OCI-LY1 (cell line): ENCODE measurements at regions not wholly inside any gene's neighbourhood (a gene's known extent, or its start where the extent isn't known, plus 50 kb on each side); places are given as distances from the start of the nearest gene placed in this dataset.

Experiments used
- H2AFZ ChIP-seq: fragments of 200-600 bp; sonication (generic), shearing (Covaris generic); 2 replicates; pipeline ENCODE4 v1.6.0; 2014; ENCODE audit warnings: antibody characterized with exemption, mild to moderate bottlenecking, low read length
- H3F3A ChIP-seq: fragments of 200-600 bp; sonication (generic), shearing (Covaris generic); 2 replicates; pipeline ENCODE4 v1.6.0; 2014; ENCODE audit warnings: mild to moderate bottlenecking, antibody characterized with exemption, low read length, moderate library complexity; ENCODE audit not compliant: insufficient read depth
- H3K27ac ChIP-seq: fragments of 200-600 bp; sonication (generic); 2 replicates; pipeline ENCODE4 v1.5.1; 2014; ENCODE audit warnings: low read length, mixed run types, mild to moderate bottlenecking, low read depth; ENCODE audit not compliant: poor library complexity, severe bottlenecking
- H3K27me3 ChIP-seq: fragments of 200-600 bp; sonication (generic); 2 replicates; pipeline ENCODE4 v1.6.0; 2014; ENCODE audit warnings: antibody characterized with exemption, mild to moderate bottlenecking, low read length, moderate library complexity; ENCODE audit not compliant: insufficient read depth
- H3K36me3 ChIP-seq: fragments of 200-600 bp; sonication (generic); 2 replicates; pipeline ENCODE4 v1.6.1; 2014; ENCODE audit warnings: mild to moderate bottlenecking, antibody characterized with exemption, low read length, moderate library complexity, mixed read lengths; ENCODE audit not compliant: insufficient read depth
- H3K4me1 ChIP-seq: fragments of 200-600 bp; sonication (generic); 2 replicates; pipeline ENCODE4 v1.5.1; 2014; ENCODE audit warnings: mild to moderate bottlenecking, low read length, moderate library complexity; ENCODE audit not compliant: insufficient read depth, severe bottlenecking
- H3K4me2 ChIP-seq: fragments of 200-600 bp; sonication (generic), shearing (Covaris generic); 2 replicates; pipeline ENCODE4 v1.6.1; 2014; ENCODE audit warnings: low read length
- H3K4me3 ChIP-seq: fragments of 200-600 bp; sonication (generic); 2 replicates; pipeline ENCODE4 v1.5.1; 2014; ENCODE audit warnings: low read length, low read depth, mild to moderate bottlenecking, mixed read lengths; ENCODE audit not compliant: poor library complexity, severe bottlenecking
- H3K79me2 ChIP-seq: fragments of 200-600 bp; shearing (Covaris generic); 2 replicates; pipeline ENCODE4 v1.6.1; 2016; ENCODE audit warnings: mixed run types, low read length, mixed read lengths; ENCODE audit not compliant: insufficient read depth
- H3K9ac ChIP-seq: fragments of 200-600 bp; sonication (generic), shearing (Covaris generic); 2 replicates; pipeline ENCODE4 v1.6.1; 2014; ENCODE audit warnings: mild to moderate bottlenecking, low read length, mixed read lengths
- H3K9me2 ChIP-seq: fragments of 200-600 bp; sonication (generic), shearing (Covaris generic); 2 replicates; pipeline ENCODE4 v1.6.1; 2014; ENCODE audit warnings: low read depth, mild to moderate bottlenecking, low read length, mixed read lengths
- H3K9me3 ChIP-seq: fragments of 200-600 bp; shearing (Covaris generic); 2 replicates; pipeline ENCODE4 v1.6.1; 2014; ENCODE audit warnings: low read length, mixed read lengths
- H4K20me1 ChIP-seq: fragments of 200-600 bp; sonication (generic), shearing (Covaris generic); 2 replicates; pipeline ENCODE4 v1.6.0; 2016; ENCODE audit warnings: mild to moderate bottlenecking, low read length; ENCODE audit not compliant: insufficient read depth
- CTCF ChIP-seq: fragments of 200-600 bp; sonication (generic), shearing (Covaris generic); IDR thresholded peaks from 2 replicates; pipeline ENCODE4 v1.5.1; 2017; ENCODE audit warnings: mild to moderate bottlenecking, antibody characterized with exemption, low read length, moderate library complexity, mixed read lengths
- EZH2 ChIP-seq: fragments of 200-600 bp; sonication (generic), shearing (Covaris generic); IDR thresholded peaks from 2 replicates; pipeline ENCODE4 v1.8.0; 2017; ENCODE audit warnings: borderline replicate concordance, mixed run types, mild to moderate bottlenecking, antibody characterized with exemption, low read length, moderate library complexity, mixed read lengths

- no peak overlapping the region for H3K9ac ChIP-seq
- no peak overlapping the region for H3K4me2 ChIP-seq
- H3K4me1 ChIP-seq = no peaks in the 10 kb centered on the region
- H3K9me2 ChIP-seq = no peaks in the 10 kb centered on the region
- H3F3A ChIP-seq = no peaks in the 10 kb centered on the region
- no peaks in the 10 kb centered on the region for H3K36me3 ChIP-seq
- H2AFZ ChIP-seq = no peak overlapping the region
- TF ChIP-seq EZH2 (no peak), CTCF (no peak)
- H3K79me2 ChIP-seq = no peaks in the 10 kb centered on the region
- H3K9me3 ChIP-seq = no peaks in the 10 kb centered on the region
- no peak overlapping the region for H3K27ac ChIP-seq
- no peaks in the 10 kb centered on the region for H4K20me1 ChIP-seq
- no peaks in the 10 kb centered on the region for H3K27me3 ChIP-seq
- H3K4me3 ChIP-seq = no peak overlapping the region
Observed at GRCh38 chr19:31164791-31165251, 184.4 kb downstream of the TSHZ3 start.

GRCh38 chr19:31160336-31160926 is 188.8 kb downstream of the TSHZ3 start:
- no peak overlapping the region for H3K4me3 ChIP-seq
- H3K9ac ChIP-seq = no peak overlapping the region
- no peaks in the 10 kb centered on the region for H3K9me3 ChIP-seq
- no peak overlapping the region for H2AFZ ChIP-seq
- TF ChIP-seq EZH2 (no peak), CTCF (no peak)
- H4K20me1 ChIP-seq = no peaks in the 10 kb centered on the region
- H3K4me1 ChIP-seq = no peaks in the 10 kb centered on the region
- H3F3A ChIP-seq = no peaks in the 10 kb centered on the region
- H3K4me2 ChIP-seq = no peak overlapping the region
- no peaks in the 10 kb centered on the region for H3K79me2 ChIP-seq
- no peaks in the 10 kb centered on the region for H3K9me2 ChIP-seq
- no peaks in the 10 kb centered on the region for H3K27me3 ChIP-seq
- H3K27ac ChIP-seq = no peak overlapping the region
- no peaks in the 10 kb centered on the region for H3K36me3 ChIP-seq

GRCh38 chr19:31154021-31154420 is 195.2 kb downstream of the TSHZ3 start:
- no peaks in the 10 kb centered on the region for H3K36me3 ChIP-seq
- H3K4me2 ChIP-seq = no peak overlapping the region
- TF ChIP-seq EZH2 (no peak), CTCF (no peak)
- H3K27me3 ChIP-seq = no peaks in the 10 kb centered on the region
- H3K4me3 ChIP-seq = no peak overlapping the region
- no peaks in the 10 kb centered on the region for H3K4me1 ChIP-seq
- no peaks in the 10 kb centered on the region for H3F3A ChIP-seq
- H3K9me3 ChIP-seq = no peaks in the 10 kb centered on the region
- no peak overlapping the region for H3K27ac ChIP-seq
- no peak overlapping the region for H3K9ac ChIP-seq
- H4K20me1 ChIP-seq = no peaks in the 10 kb centered on the region
- H3K79me2 ChIP-seq = no peaks in the 10 kb centered on the region
- no peak overlapping the region for H2AFZ ChIP-seq
- H3K9me2 ChIP-seq = no peaks in the 10 kb centered on the region
